Fibroblast of the conjunctiva (primary cell): ENCODE measurements at regions not wholly inside any gene's neighbourhood (a gene's known extent, or its start where the extent isn't known, plus 50 kb on each side); places are given as distances from the start of the nearest gene placed in this dataset.
"Not testable (repeated sequence)": the region's sequence is repeated elsewhere in the genome, so short reads cannot be mapped to it uniquely, and the experiment has no call there.

ENCODE experiments used
- DNase-seq: peaks from one replicate; pipeline ENCODE4 v3.0.0-alpha.2; 2010; ENCODE audit warnings: low read depth

GRCh38 chr10:109065821-109066220, 857.5 kb downstream of the XPNPEP1 start:
- DNase-seq = no peak

- DNase-seq = peak; percentile 17
Observed at GRCh38 chr10:109062371-109062770, 860.9 kb downstream of the XPNPEP1 start.

GRCh38 chr10:109055243-109055642, 868.1 kb downstream of the XPNPEP1 start:
- no peak for DNase-seq

- DNase-seq = no peak
Observed at GRCh38 chr10:109047856-109048255, 875.5 kb downstream of the XPNPEP1 start.

- not testable (repeated sequence) for DNase-seq
Observed at GRCh38 chr10:109046427-109046826, 876.9 kb downstream of the XPNPEP1 start.

- DNase-seq = no peak
Observed at GRCh38 chr10:109040622-109041021, 882.7 kb downstream of the XPNPEP1 start.

- DNase-seq = no peak
Observed at GRCh38 chr10:109037978-109038377, 885.3 kb downstream of the XPNPEP1 start.

- no peak for DNase-seq
Observed at GRCh38 chr10:109030581-109031210, 892.6 kb downstream of the XPNPEP1 start.

GRCh38 chr10:109029870-109030269, 893.4 kb downstream of the XPNPEP1 start:
- no peak for DNase-seq

GRCh38 chr10:109027534-109028185, 895.7 kb downstream of the XPNPEP1 start:
- no peak for DNase-seq

GRCh38 chr10:109025172-109025571, 898.1 kb downstream of the XPNPEP1 start:
- DNase-seq = no peak

- DNase-seq = no peak
Observed at GRCh38 chr10:109022417-109023049, 900.8 kb downstream of the XPNPEP1 start.

- no peak for DNase-seq
Observed at GRCh38 chr10:109019001-109019424, 904.3 kb downstream of the XPNPEP1 start.

GRCh38 chr10:109007514-109007913, 915.8 kb downstream of the XPNPEP1 start:
- DNase-seq = no peak

- no peak for DNase-seq
Observed at GRCh38 chr10:108990441-108990840, 932.9 kb downstream of the XPNPEP1 start.

GRCh38 chr10:108989976-108990375, 933.3 kb downstream of the XPNPEP1 start:
- DNase-seq = no peak

GRCh38 chr10:108982159-108982558, 941.2 kb downstream of the XPNPEP1 start:
- DNase-seq = no peak

- no peak for DNase-seq
Observed at GRCh38 chr10:108980869-108981268, 942.4 kb downstream of the XPNPEP1 start.

- no peak for DNase-seq
Observed at GRCh38 chr10:108975459-108976058, 947.8 kb downstream of the XPNPEP1 start.

- DNase-seq = no peak
Observed at GRCh38 chr10:108970016-108970415, 953.3 kb downstream of the XPNPEP1 start.

- DNase-seq = no peak
Observed at GRCh38 chr10:108966411-108966810, 956.9 kb downstream of the XPNPEP1 start.

GRCh38 chr10:108966005-108966404, 957.3 kb downstream of the XPNPEP1 start:
- DNase-seq = no peak

- DNase-seq = no peak
Observed at GRCh38 chr10:108962172-108962571, 961.1 kb downstream of the XPNPEP1 start.
